Loucy (cell line): ENCODE measurements at regions not wholly inside any gene's neighbourhood (a gene's known extent, or its start where the extent isn't known, plus 50 kb on each side); places are given as distances from the start of the nearest gene placed in this dataset.

Experiments used
- H2AFZ ChIP-seq: fragments of 200-600 bp; sonication (generic); 2 replicates; pipeline ENCODE4 v1.6.0; 2016; ENCODE audit warnings: antibody characterized with exemption, mild to moderate bottlenecking, low read length, moderate library complexity
- H3F3A ChIP-seq: fragments of 200-600 bp; 2 replicates; pipeline ENCODE4 v1.6.0; 2016; ENCODE audit warnings: antibody characterized with exemption, low read depth, mild to moderate bottlenecking
- H3K27me3 ChIP-seq: fragments of 200-600 bp; sonication (generic); 2 replicates; pipeline ENCODE4 v1.6.1; 2014; ENCODE audit warnings: low read length, mild to moderate bottlenecking; ENCODE audit not compliant: insufficient read depth, poor library complexity, severe bottlenecking
- H3K36me3 ChIP-seq: fragments of 200-600 bp; sonication (generic); 2 replicates; pipeline ENCODE4 v1.6.1; 2016; ENCODE audit warnings: low read length; ENCODE audit not compliant: insufficient read depth
- H3K4me1 ChIP-seq: fragments of 200-600 bp; sonication (generic); 2 replicates; pipeline ENCODE4 v1.5.1; 2014; ENCODE audit warnings: low read length, mild to moderate bottlenecking; ENCODE audit not compliant: insufficient read depth, poor library complexity, severe bottlenecking
- H3K4me2 ChIP-seq: fragments of 200-600 bp; sonication (generic); 2 replicates; pipeline ENCODE4 v1.6.0; 2014; ENCODE audit warnings: antibody characterized with exemption, low read length, low read depth, mild to moderate bottlenecking; ENCODE audit not compliant: poor library complexity, severe bottlenecking
- H3K4me3 ChIP-seq: fragments of 200-600 bp; sonication (generic); 2 replicates; pipeline ENCODE4 v1.5.1; 2014; ENCODE audit warnings: low read length, mild to moderate bottlenecking, mixed read lengths; ENCODE audit not compliant: poor library complexity, severe bottlenecking
- H3K79me2 ChIP-seq: fragments of 200-600 bp; sonication (generic); 2 replicates; pipeline ENCODE4 v1.6.1; 2014; ENCODE audit warnings: low read length; ENCODE audit not compliant: insufficient read depth
- H3K9ac ChIP-seq: fragments of 200-600 bp; sonication (generic); 2 replicates; pipeline ENCODE4 v1.6.0; 2014; ENCODE audit warnings: mild to moderate bottlenecking, low read depth, low read length, moderate library complexity; ENCODE audit not compliant: poor library complexity, severe bottlenecking
- H3K9me2 ChIP-seq: fragments of 200-600 bp; sonication (generic); replicated peaks from 2 replicates; pipeline ENCODE4 v1.6.1; 2016; ENCODE audit warnings: low read depth, low read length, mixed read lengths
- H3K9me3 ChIP-seq: fragments of 200-600 bp; sonication (generic); 2 replicates; pipeline ENCODE4 v1.6.1; 2014; ENCODE audit warnings: mild to moderate bottlenecking, antibody characterized with exemption, low read length, low read depth; ENCODE audit not compliant: insufficient read depth
- H4K20me1 ChIP-seq: fragments of 200-600 bp; sonication (generic); 2 replicates; pipeline ENCODE4 v1.6.0; 2014; ENCODE audit warnings: antibody characterized with exemption, low read length, mild to moderate bottlenecking; ENCODE audit not compliant: insufficient read depth, poor library complexity, severe bottlenecking
- CTCF ChIP-seq: fragments of 200-600 bp; sonication (generic); conservative IDR thresholded peaks from 2 replicates; pipeline ENCODE4 v1.5.1; 2014; ENCODE audit warnings: mild to moderate bottlenecking, antibody characterized with exemption, low read length
- EZH2phosphoT487 ChIP-seq: fragments of 200-600 bp; IDR thresholded peaks from 2 replicates; pipeline ENCODE4 v1.6.1; 2018; ENCODE audit warnings: antibody characterized with exemption, mild to moderate bottlenecking, moderate library complexity, borderline replicate concordance

- H3K4me2 ChIP-seq, result no peak overlapping the region
- H3K9ac ChIP-seq, result no peak overlapping the region
- no peaks in the 10 kb centered on the region for H4K20me1 ChIP-seq
- H3K79me2 ChIP-seq, result no peaks in the 10 kb centered on the region
- H3K4me3 ChIP-seq, result no peak overlapping the region
- H3K4me1 ChIP-seq, result no peaks in the 10 kb centered on the region
- no peaks in the 10 kb centered on the region for H3K27me3 ChIP-seq
- no peaks in the 10 kb centered on the region for H3K9me3 ChIP-seq
- H3K9me2 ChIP-seq, result no peaks in the 10 kb centered on the region
- H3F3A ChIP-seq, result no peaks in the 10 kb centered on the region
- H3K36me3 ChIP-seq, result no peaks in the 10 kb centered on the region
- TF ChIP-seq EZH2phosphoT487 (no peak), CTCF (no peak)
- H2AFZ ChIP-seq, result no peak overlapping the region
These were observed 82.7 kb upstream of the SLC35G4 start for GRCh38 chr18:11526675-11527074.

- no peaks in the 10 kb centered on the region for H3K27me3 ChIP-seq
- H4K20me1 ChIP-seq, result no peaks in the 10 kb centered on the region
- H3K36me3 ChIP-seq, result no peaks in the 10 kb centered on the region
- H3K4me3 ChIP-seq, result no peak overlapping the region
- H3K9me3 ChIP-seq, result no peaks in the 10 kb centered on the region
- H3K9ac ChIP-seq, result no peak overlapping the region
- no peak overlapping the region for H2AFZ ChIP-seq
- H3K9me2 ChIP-seq, result no peaks in the 10 kb centered on the region
- TF ChIP-seq CTCF (no peak), EZH2phosphoT487 (no peak)
- H3K4me2 ChIP-seq, result no peak overlapping the region
- no peaks in the 10 kb centered on the region for H3K4me1 ChIP-seq
- no peaks in the 10 kb centered on the region for H3K79me2 ChIP-seq
- no peaks in the 10 kb centered on the region for H3F3A ChIP-seq
These were observed 85.6 kb upstream of the SLC35G4 start for GRCh38 chr18:11523804-11524203.

- TF ChIP-seq CTCF, result no peak
- no peak for TF ChIP-seq EZH2phosphoT487
- Histone ChIP-seq H4K20me1 (no peaks in the 10 kb centered on the region), H3K27me3 (no peaks in the 10 kb centered on the region), H3F3A (no peaks in the 10 kb centered on the region), H3K4me3 (no peak overlapping the region), H3K4me1 (no peaks in the 10 kb centered on the region), H3K36me3 (no peaks in the 10 kb centered on the region), H3K4me2 (no peak overlapping the region), H3K9ac (no peak overlapping the region), H3K9me2 (no peaks in the 10 kb centered on the region), H2AFZ (no peak overlapping the region), H3K79me2 (no peaks in the 10 kb centered on the region), H3K9me3 (no peaks in the 10 kb centered on the region)
These were observed 86.4 kb upstream of the SLC35G4 start for GRCh38 chr18:11522992-11523391.
